HepG2 (cell line): ENCODE measurements at regions not wholly inside any gene's neighbourhood (a gene's known extent, or its start where the extent isn't known, plus 50 kb on each side); places are given as distances from the start of the nearest gene placed in this dataset.

Experiments
- ATAC-seq: fragments of 200-7000 bp; cut with Tn5 transposase; 3 replicates; pipeline ENCODE4 v1.9.1; 2020; ENCODE audit warnings: mild to moderate bottlenecking, moderate library complexity
- BruUV-seq: library from RNA; stranded (reverse); fragments of 400-500 nt; replicated peaks from 2 replicates; lab custom pipeline; 2021; lab: Mats Ljungman, UMichigan
- CTCF ChIA-PET: fragments of 300-600 bp; formaldehyde crosslinking; extraction: SDS; loops from one replicate; lab custom pipeline; 2021; ENCODE audit warnings: low total read pairs, inconsistent platforms, low intra/inter-chr PET ratio; lab: Yijun Ruan, JAX
- POLR2A ChIA-PET: fragments of 350-600 bp; sonication (Branson Sonifier 250); formaldehyde crosslinking; loops from one replicate; lab custom pipeline; 2020; ENCODE audit warnings: antibody characterized with exemption, inconsistent platforms; lab: Yijun Ruan, JAX
- DNase-seq: peaks from one replicate; pipeline ENCODE4 v3.0.0-alpha.2; 2015; ENCODE audit warnings: low spot score
- FAIRE-seq: peaks from 3 replicates; lab custom pipeline; 2011; peaks lifted over from hg19 to GRCh38; lab: Jason Lieb, UNC
- H2AFZ ChIP-seq: one replicate; pipeline ENCODE4 v1.6.1; 2011; ENCODE audit warnings: low read length, inconsistent platforms
- H3K27ac ChIP-seq: fragments of 300-600 bp; 3 replicates; pipeline ENCODE4 v1.8.0; 2011; ENCODE audit warnings: mixed run types, mild to moderate bottlenecking, mixed read lengths, low read length, inconsistent platforms; ENCODE audit not compliant: insufficient read depth; ENCODE audit errors: extremely low read length
- H3K27me3 ChIP-seq, 2 experiments: fragments of 200-600 bp in 1 of 2; 2 replicates in 1 of 2; 3 replicates in 1 of 2; pipeline versions ENCODE4 v1.6.0 to v1.8.0; 2011; ENCODE audit warnings: low read length in 2 of 2, mild to moderate bottlenecking in 2 of 2, moderate library complexity in 2 of 2, inconsistent platforms in 1 of 2; ENCODE audit not compliant: insufficient read depth in 2 of 2, control insufficient read depth in 1 of 2
- H3K36me3 ChIP-seq, 2 experiments: fragments of 200-600 bp in 1 of 2; replicated peaks in 1 of 2; 2 replicates in 1 of 2; 3 replicates in 1 of 2; pipeline versions ENCODE4 v1.5.1 to v1.8.0; 2011; ENCODE audit warnings: low read length in 2 of 2, inconsistent platforms in 1 of 2; ENCODE audit not compliant: insufficient read depth in 2 of 2, control insufficient read depth in 1 of 2
- H3K4me1 ChIP-seq: 2 replicates; pipeline ENCODE4 v1.5.1; 2012; ENCODE audit warnings: low read length, inconsistent platforms; ENCODE audit not compliant: insufficient read depth
- H3K4me2 ChIP-seq: 2 replicates; pipeline ENCODE4 v1.6.0; 2011; ENCODE audit warnings: low read depth, low read length, inconsistent platforms
- H3K4me3 ChIP-seq, 3 experiments: fragments of 200-600 bp in 1 of 3; sonication (generic), shearing (Covaris generic) in 1 of 3; replicated peaks in 1 of 3; 2 replicates each; pipeline ENCODE4 v1.5.1; 2011 to 2016; ENCODE audit warnings: low read length in 3 of 3, inconsistent platforms in 2 of 3, low read depth in 2 of 3, mild to moderate bottlenecking in 2 of 3, control low read depth in 1 of 3, mixed read lengths in 1 of 3; ENCODE audit not compliant: insufficient read depth in 1 of 3
- H3K79me2 ChIP-seq: one replicate; pipeline ENCODE4 v1.6.1; 2011; ENCODE audit warnings: low read length, inconsistent platforms; ENCODE audit not compliant: insufficient read depth
- H3K9ac ChIP-seq: 2 replicates; pipeline ENCODE4 v1.6.0; 2011; ENCODE audit warnings: mild to moderate bottlenecking, low read depth, low read length, inconsistent platforms; ENCODE audit not compliant: insufficient read depth
- H3K9me3 ChIP-seq: 2 replicates; pipeline ENCODE4 v1.5.1; 2012; ENCODE audit warnings: mild to moderate bottlenecking, low read length
- H4K20me1 ChIP-seq: 2 replicates; pipeline ENCODE4 v1.6.0; 2011; ENCODE audit warnings: inconsistent platforms, mild to moderate bottlenecking, low read length, moderate library complexity; ENCODE audit not compliant: insufficient read depth
- ATF7 ChIP-seq, 2 experiments: fragments of 450-650 bp in 1 of 2; sonication (generic) in 1 of 2; formaldehyde crosslinking in 1 of 2; IDR thresholded peaks; 2 replicates each; pipeline versions ENCODE4 v1.4.0 to v1.6.1; 2016 to 2020; ENCODE audit warnings: antibody characterized with exemption in 1 of 2, mild to moderate bottlenecking in 1 of 2, missing genetic modification reagents in 1 of 2
- CHCHD3 ChIP-seq: sonication (generic); formaldehyde crosslinking; IDR thresholded peaks from 2 replicates; pipeline ENCODE4 v1.8.0; 2022; ENCODE audit warnings: mild to moderate bottlenecking, missing genetic modification reagents, moderate library complexity
- ELF3 ChIP-seq: IDR thresholded peaks from 2 replicates; pipeline ENCODE4 v1.6.1; 2016; ENCODE audit warnings: missing genetic modification reagents, missing compliant biosample characterization
- KDM2A ChIP-seq: sonication (generic); formaldehyde crosslinking; IDR thresholded peaks from 2 replicates; pipeline ENCODE4 v1.4.0; 2020; ENCODE audit warnings: low read depth, missing genetic modification reagents, borderline replicate concordance
- KIAA2018 ChIP-seq: sonication (generic); formaldehyde crosslinking; IDR thresholded peaks from 2 replicates; pipeline ENCODE4 v1.5.0; 2020; ENCODE audit warnings: mild to moderate bottlenecking, missing genetic modification reagents, borderline replicate concordance
- MTF2 ChIP-seq: sonication (generic); formaldehyde crosslinking; IDR thresholded peaks from 2 replicates; pipeline ENCODE4 v1.5.0; 2020; ENCODE audit warnings: missing genetic modification reagents, borderline replicate concordance
- RBFOX2 ChIP-seq: fragments of 200-400 bp; formaldehyde crosslinking; IDR thresholded peaks from 2 replicates; pipeline ENCODE4 v1.6.1; 2017; ENCODE audit warnings: low read depth, mild to moderate bottlenecking, low read length
- RFXANK ChIP-seq: IDR thresholded peaks from 2 replicates; pipeline ENCODE4 v1.6.1; 2016
- ZNF552 ChIP-seq: sonication (generic); formaldehyde crosslinking; IDR thresholded peaks from 2 replicates; pipeline ENCODE4 v1.9.0; 2022; ENCODE audit warnings: missing genetic modification reagents, mild to moderate bottlenecking, borderline replicate concordance
- ZNF607 ChIP-seq: sonication (generic); formaldehyde crosslinking; IDR thresholded peaks from 2 replicates; pipeline ENCODE4 v1.5.1; 2020; ENCODE audit warnings: missing genetic modification reagents, mild to moderate bottlenecking, borderline replicate concordance
- ZNF850 ChIP-seq: sonication (generic); formaldehyde crosslinking; conservative IDR thresholded peaks from 2 replicates; pipeline ENCODE4 v1.9.0; 2021; ENCODE audit warnings: mild to moderate bottlenecking, missing genetic modification reagents
- WGBS: methylation state at CpG from one replicate; pipeline ENCODE4 v1.1.6; 2017; ENCODE audit warnings: low lambda C conversion rate; 5-methylcytosine and 5-hydroxymethylcytosine counted together
- in situ Hi-C: cut with HindIII; loops from 2 replicates; pipeline ENCODE4 v1.10.0; 2017; ENCODE audit warnings: low pct_unique_long_range_greater_than_20kb; ENCODE audit not compliant: extremely low pct_ligation_motif_present
- intact Hi-C: fragments of 100-400 bp; cut with micrococcal nuclease; formaldehyde crosslinking; loops from one replicate; pipeline ENCODE4 v1.10.0; 2022; ENCODE audit not compliant: unreplicated experiment

- 0% methylated on average over 3 of the region's 3 CpGs for WGBS
- Histone ChIP-seq H3K4me3 (no peak overlapping the region), H3K36me3 (no peaks in the 10 kb centered on the region), H3K79me2 (no peaks in the 10 kb centered on the region), H3K9ac (no peak overlapping the region), H3K9me3 (no peaks in the 10 kb centered on the region), H3K4me1 (no peaks in the 10 kb centered on the region), H3K4me2 (no peak overlapping the region), H4K20me1 (no peaks in the 10 kb centered on the region), H3K27ac (no peak overlapping the region), H3K27me3 (peaks cover 0 to 3% of the 10 kb centered on the region in 2 experiments; a peak in 1 of 5 replicates), H2AFZ (no peak overlapping the region)
- ChIA-PET POLR2A (no interaction called here), CTCF (no interaction called here)
- ATAC-seq (no peak), FAIRE-seq (no peak), DNase-seq (no peak)
- no TSS peak for BruUV-seq
- intact Hi-C loops = no loop called here
- TF ChIP-seq RBFOX2 (no peak), ELF3 (CRISPR knock-in tag) (no peak), ZNF850 (no peak), ZNF607 (no peak), KDM2A (CRISPR knock-in tag) (no peak), KIAA2018 (CRISPR knock-in tag) (no peak), ZNF552 (CRISPR knock-in tag) (no peak), ATF7 (IDR thresholded peaks at IDR 0.05) (no peak), ATF7 (CRISPR knock-in tag; IDR thresholded peaks at IDR 0.05) (no peak), CHCHD3 (CRISPR knock-in tag) (no peak), RFXANK (CRISPR knock-in tag) (no peak), MTF2 (CRISPR knock-in tag) (no peak)
- in situ Hi-C loops = no loop called here
Observed at GRCh38 chr2:59909147-59909546, 644.3 kb downstream of the BCL11A start.
